Activated CD4-positive, alpha-beta T cell treated with anti-CD3 and anti-CD28 coated beads, Interleukin-2, amount 50 U/mL, for 1 hour (primary cell): ENCODE measurements at regions not wholly inside any gene's neighbourhood (a gene's known extent, or its start where the extent isn't known, plus 50 kb on each side); places are given as distances from the start of the nearest gene placed in this dataset.
"Not testable (repeated sequence)": the region's sequence is repeated elsewhere in the genome, so short reads cannot be mapped to it uniquely, and the experiment has no call there.

Source experiments
- DNase-seq: peaks from one replicate; pipeline ENCODE4 v3.0.0-alpha.2; 2020

DNA sequence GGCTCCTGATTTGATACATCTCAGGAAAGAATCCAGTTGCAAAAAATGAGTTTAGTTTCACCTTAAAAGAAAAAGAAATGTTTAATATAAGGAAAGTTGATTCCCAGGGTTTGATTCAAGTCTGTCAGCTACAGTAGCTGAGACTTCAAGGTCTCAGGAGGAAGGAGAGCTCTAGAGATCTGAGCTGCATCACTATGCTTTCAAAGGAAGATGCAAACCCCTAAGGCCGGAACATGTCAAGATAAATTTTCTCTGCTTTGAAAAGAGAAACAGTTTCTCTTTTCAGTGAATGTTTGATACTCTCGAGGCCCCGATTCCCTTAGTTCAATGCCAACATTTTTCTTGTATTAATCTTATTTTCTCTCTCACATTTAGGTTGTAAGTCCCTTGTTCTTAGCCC is 128.6 kb downstream of the RGPD3 start:
- no peak for DNase-seq

DNA sequence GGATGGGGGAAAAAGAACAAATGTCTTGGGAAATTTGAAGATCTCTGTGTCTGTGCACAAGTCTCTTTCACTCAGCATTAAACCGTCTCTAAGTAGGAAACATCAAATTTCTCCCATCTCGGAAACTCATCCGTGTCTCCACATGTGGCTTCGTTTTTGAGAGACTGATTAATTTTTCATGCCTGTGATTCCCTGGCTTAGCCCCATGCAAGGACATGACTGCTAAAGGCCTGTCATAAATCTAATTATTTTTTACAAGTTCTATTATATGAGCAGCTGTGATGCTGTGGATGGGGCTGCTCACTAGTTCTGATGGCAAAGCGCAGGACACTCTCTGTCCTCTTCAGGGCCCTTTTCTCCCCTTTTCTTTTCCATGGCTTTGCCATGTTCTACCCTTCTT is 129.1 kb downstream of the RGPD3 start:
- DNase-seq: no peak

DNA sequence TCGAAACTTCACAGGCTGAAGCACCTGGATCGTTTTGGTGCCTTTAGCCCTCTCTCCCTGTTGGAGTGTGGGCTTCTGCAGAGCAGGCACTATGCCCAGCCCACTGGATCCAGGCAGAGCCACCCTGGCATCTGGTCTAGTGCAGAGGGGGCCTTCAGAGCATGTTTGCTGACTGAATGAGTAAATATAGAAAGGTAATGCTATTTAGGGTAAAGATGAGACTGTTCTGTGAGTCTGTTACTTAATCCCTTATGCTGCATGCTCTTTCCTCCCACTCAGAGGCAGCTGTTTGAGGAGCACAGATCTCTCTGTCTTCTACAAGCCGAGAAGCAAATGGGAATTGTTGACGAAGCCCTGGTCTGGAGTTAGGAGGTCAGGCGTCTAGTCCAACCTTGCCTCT is 130.2 kb downstream of the RGPD3 start:
- DNase-seq: no peak

DNA sequence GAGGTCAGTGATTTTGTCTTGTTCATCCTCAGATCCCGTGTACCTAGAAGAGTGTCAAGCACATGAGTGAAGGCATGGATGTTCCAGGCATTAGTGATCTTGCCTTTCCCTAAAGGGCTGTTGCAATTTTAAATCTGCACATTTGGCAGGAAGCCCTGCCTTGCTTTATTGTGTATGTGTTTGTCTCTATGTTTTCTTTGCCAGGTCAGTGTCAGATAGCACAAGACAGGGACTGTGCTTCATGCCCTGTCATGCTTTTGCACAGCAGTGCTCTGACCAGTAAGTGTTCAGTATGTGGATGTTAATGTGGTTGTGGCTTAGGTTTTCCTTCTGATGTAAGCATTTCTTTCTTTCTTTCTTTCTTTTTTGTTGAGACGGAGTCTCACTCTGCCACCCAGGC is 131.5 kb downstream of the RGPD3 start:
- no peak for DNase-seq

DNA sequence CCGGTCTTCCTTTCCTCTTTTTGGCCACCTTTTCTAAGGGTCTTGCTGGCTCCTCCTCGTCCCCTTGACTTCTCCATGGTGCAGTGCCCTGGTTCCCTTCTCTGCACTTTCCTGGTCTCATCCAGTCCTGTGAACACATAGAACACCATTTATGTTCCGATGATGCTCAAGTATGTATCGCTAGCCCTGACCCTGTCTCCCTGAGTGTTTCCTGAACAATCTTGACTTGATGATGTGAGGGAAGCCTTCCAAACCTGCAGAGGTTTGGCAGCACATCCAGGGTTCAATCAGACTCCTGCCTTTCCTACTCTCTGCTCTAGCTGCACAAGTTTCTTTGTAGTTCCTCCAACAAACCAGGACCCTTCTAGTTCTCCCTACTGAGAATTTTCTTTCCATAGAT is 132.1 kb downstream of the RGPD3 start:
- DNase-seq: no peak

DNA sequence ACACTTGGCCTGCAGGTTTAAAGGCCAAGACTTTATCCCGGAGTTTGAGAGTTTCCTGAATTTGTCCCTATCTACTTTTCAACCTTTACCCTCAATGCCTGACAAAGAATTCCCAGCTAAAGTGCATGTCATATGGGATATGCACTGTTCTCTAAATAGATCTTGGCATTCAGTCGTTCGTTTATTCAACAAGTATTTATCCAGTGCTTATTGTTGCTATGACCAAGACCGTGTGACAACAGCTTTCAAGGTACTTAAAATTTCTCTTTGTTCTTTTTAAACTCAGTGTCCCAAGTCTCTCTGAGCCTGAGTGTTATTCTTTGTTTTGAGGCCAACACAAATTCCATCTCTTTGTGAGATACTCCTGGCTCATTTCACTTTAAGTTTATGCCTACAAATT is 133.4 kb downstream of the RGPD3 start:
- DNase-seq: no peak

DNA sequence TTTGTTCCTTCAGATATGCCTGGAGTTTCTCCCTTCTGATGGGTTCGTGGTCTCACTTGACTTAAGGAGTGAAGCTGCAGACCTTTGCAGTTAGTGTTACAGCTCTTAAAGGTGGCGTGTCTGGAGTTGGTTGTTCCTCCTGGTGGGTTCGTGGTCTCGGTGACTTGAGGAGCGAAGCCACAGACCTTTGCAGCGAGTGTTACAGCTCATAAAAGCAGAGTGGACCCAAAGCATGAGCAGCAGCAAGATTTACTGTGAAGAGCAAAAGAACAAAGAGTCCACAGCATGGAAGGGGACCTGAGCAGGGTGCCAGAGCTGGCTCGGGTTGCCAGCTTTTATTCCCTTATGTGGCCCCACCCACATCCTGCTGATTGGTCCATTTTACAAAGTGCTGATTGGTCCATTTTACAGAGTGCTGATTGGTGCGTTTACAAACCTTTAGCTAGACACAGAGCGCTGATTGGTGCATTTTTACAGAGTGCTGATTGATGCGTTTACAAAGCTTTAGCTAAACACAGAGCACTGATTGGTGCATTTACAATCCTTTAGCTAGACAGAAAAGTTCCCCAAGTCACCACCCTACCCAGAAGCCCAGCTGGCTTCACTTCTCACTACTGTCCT is 134.8 kb downstream of the RGPD3 start:
- DNase-seq: not testable (repeated sequence)

DNA sequence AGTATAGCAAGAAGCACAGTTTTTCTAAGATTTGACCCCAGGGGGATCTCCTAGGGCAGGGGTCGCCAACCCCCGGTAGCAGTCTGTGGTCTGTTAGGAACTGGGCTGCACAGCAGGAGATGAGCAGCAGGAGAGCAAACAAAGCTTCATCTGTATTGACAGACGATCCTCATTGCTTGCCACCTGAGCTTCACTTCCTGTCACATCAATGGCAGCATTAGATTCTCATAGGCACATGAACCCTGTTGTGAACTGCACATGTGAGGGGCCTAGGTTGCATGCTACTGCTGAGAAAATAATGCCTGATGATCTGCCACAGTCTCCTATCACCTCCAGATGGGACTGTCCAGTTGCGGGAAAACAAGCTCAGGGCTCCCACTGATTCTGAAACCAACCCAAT is 136.2 kb downstream of the RGPD3 start:
- no peak for DNase-seq

DNA sequence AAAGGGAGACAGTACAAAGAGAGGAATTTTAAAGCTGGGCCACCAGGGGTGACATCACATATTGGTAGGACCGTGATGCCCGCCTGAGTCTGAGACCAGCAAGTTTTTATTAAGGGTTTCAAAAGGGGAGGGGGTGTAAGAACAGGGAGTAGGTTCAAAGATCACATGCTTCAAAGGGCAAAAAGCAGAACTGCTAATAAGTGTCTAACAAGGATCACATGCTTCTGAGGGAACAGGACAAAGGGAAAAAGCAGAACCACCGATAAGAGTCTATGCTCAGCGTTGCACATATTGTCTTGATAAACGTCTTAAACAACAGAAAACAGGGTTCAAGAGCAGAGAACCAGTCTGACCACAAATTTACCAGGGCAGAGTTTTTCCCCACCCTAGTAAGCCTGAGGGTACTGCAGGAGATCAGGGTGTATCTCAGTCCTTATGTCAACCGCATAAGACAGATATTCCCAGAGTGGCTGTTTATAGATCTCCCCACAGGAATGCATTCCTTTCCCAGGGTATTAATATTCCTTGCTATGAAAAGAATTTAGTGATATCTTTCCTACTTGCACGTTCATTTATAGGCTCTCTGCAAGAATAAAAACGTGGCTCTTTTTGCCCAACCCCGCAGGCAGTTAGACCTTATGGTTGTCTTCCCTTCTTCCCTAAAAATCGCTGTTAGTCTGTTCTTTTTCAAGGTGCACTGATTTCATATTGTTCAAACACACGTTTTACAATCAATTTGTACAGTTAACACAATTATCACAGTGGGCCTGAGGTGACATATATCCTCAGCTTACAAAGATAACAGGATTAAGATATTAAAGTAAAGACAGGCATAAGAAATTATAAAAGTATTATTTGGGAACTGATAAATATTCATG is 136.5 kb upstream of the UXS1 start:
- DNase-seq: not testable (repeated sequence)

DNA sequence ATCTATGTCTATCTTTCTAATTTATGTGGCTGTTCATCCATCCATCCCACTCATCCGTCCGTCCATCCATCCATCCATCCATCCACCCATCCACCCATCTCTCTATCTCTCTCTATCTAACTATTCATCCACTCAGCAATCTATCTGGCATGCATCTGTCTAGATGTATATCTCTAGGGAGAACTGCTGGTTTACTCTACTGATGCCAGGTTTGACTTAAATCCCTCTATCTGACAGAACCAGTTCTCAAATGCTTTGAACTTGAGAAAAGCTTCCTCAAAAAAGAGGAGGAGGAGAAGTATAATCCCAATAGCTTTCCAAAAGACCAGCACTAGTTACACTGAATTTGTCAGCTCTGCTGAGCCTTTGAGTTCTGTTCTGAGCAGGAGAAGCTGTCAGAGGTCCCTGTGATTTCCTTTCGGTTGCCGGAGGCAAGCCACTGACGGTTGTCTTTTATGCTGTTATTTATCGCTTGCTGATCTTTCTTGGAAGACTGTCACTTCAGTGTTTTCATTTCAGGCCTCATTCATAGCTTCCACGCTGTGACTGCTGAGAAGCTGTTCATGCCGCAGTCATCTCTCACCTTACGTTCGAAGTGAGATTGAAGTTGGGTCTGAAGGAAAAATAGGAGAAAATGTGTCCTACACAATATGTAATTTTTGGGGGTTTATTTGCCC is 129.4 kb upstream of the UXS1 start:
- DNase-seq: no peak

DNA sequence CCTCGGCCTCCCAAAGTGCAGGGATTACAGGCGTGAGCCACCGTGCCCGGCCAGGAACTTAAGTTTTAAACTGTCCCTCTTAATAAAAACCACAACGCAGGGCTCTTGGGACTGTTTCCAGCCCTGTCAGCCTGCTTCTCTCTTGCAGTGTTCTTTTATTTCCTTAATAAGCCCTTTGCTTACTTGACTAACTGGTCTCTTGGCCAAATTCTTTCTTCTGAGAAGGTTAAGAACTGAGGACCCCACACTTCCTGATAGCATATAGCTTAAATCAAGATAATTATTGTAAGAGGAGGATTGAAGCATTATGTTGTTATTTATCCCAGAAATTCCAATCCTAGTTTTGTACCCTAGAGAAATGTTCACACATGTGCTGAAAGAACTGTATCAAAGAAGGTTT is 128.2 kb upstream of the UXS1 start:
- no peak for DNase-seq

DNA sequence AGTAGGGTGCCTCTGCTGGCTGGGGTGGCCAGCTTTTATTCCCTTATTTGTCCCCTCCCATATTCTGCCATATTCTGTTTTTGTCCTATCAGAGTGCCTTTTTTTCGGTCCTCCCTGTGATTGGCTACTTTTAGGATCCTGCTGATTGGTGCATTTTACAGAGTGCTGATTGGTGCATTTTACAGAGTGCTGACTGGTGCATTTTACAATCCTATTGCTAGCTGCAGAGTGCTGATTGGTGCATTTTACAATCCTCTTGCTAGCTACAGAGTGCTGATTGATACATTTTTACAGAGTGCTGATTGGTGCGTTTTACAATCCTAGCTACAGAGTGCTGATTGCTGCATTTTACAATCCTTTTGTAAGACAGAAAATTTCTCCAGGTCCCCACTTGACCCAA is 126.3 kb upstream of the UXS1 start:
- DNase-seq: not testable (repeated sequence)

DNA sequence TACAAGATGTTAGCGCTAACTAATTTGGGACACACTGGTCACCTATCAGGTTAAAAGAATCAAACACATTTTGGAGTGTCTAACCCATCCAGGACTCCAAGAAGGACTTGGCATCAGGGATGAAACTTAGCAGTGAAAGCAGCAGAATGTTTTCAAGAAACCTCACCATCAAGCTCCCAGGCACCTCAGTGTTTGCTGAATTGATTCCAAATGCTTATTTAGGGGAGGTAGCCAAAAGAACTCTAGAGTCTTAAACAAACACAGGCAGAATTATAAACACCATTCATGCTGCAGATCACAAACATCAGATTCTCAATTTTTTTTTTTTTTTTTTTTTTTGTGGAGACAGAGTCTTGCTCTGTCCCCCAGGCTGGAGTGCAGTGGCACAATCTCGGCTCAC is 122.8 kb upstream of the UXS1 start:
- no peak for DNase-seq

DNA sequence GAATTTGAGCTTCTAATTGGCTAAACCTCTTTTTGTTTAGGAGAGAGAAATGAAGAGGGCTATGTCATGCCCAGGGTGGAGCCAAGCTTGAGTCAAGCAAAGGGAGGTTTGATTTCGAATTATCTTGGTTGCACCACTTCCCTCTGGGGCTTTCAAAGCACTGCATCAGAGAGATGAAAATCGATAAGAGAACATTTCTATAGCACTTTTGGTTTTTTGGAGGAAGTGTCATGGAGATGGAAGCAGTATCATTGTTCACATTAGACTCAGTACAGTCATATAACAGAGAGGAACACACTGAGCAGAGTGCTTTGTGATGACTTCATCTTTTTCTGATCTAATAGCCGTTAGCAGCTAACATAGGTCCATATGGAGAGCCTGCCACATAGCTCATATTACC is 120.3 kb upstream of the UXS1 start:
- no peak for DNase-seq

DNA sequence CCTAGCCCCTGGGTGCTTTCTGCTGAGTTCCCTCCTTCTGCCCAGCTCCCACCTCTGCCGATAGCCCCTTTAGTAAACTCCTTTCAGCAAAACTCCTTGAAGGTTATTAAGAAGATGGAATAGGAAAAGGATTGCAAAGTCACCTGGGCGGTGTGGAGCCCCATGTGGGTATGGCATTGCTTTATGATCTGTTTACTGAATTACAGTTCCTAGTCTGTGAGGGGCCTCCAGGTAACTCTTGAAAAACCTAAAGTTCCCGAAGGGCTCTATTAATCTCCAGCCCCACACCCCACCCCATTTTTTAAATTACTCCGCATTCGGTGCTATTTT is 116.9 kb upstream of the UXS1 start:
- DNase-seq: no peak

DNA sequence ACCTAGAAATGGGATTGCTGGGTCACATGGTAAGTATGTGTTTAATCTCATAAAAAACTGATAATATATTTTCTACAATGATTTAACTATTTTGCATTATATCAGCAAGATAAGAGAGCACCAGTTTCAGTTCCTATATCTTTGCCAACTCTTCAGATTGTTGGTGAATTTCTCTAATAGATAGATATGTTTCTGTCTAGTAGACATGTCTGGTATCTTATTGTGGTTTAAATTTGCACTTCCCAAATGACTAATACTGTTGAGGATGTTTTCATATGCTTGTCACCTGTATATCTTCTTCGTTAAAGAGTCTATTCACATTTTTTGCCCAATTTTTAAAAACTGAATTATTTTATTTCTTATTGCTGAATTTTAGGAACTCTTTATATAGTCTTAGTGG is 113.8 kb upstream of the UXS1 start:
- no peak for DNase-seq

DNA sequence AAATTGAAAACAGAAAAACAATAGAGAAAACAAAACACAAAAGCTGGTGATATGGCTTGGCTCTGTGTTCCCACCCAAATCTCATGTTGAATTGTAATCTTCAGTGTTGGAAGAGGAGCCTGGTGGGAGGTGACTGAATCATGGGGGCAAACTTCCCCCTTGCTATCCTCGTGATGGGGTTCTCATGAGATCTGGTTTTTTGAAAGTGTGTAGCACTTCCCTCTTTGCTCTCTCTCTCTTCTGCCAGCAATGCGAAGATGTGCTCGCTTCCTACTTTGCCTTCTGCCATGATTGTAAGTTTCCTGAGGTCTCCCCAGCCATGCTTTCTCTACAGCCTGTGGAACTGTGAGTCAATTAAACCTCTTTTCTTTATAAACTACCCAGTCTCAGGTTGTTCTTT is 112.3 kb upstream of the UXS1 start:
- DNase-seq: no peak

DNA sequence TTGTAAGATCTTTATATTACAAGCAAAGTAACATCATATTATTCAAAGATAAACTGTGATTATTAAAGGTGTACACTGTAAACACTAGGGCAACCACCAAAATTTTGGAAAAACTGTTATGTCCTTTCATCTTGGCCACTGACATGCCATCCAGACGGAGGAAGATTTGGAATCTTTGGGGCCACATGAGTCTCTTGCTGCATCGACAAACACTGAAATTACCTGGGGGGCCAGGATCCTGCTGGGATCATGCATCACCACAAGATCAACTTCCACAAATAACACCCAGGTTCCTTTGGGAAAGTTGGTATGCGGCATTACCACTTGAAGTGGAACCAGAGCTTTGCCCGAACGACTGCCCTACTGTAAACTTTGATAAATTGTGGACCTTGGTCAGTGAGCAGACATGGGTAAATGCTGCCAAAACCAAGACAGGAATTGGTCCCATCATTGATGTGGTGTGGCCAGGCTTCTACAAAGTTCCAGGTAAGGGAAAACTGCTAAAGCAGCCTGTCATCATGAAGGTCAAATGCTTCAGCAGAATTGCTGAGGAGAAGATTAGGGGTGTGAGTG is 110.6 kb upstream of the UXS1 start:
- no peak for DNase-seq

DNA sequence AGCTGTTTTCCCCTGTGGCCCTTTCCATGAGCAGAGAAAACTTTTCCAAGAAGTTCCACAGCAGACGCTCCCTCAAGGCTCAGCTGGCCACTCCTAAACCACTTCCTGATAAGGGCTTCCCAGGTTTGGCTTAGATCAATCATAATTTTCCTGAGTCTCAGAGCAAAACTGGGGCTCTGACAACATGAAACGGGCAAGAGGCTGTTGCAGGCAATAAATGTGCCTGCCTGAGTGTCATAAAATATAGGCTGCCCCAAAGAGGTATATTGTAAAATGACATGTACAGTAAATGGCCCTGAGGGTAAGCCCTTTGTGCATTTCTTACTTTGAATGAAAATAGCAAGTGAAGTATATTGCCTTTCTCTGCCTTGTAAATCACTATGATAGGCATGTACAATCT is 105.6 kb upstream of the UXS1 start:
- DNase-seq: no peak

DNA sequence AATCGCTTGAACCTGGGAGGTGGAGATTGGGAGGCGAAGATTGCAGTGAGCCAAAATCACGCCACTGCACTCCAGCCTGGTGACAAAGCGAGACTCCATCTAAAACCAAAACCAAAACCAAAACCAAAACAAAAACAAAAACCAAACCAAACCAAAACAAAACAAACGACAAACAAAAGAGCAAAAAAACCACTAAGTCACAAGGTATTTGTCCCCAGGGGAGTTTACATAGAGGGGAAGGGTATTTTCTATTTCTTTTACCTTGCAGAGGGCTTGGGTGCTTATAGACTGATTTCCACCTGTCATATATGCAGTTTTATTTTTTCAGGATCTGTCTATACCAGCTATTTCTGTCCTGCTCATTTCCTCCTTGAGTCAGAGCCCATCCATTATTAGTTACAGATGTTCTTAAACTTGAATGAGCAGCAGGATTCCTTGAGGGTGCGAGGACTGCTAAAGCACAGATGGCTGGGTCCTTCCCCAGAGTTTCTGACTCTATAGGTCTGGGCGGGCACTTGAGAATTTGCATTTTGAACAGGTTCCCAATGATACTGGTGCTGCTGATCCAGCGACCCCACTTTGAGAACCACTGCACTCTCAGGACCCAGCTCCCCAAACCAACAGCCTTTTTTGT is 102.2 kb upstream of the UXS1 start:
- no peak for DNase-seq

DNA sequence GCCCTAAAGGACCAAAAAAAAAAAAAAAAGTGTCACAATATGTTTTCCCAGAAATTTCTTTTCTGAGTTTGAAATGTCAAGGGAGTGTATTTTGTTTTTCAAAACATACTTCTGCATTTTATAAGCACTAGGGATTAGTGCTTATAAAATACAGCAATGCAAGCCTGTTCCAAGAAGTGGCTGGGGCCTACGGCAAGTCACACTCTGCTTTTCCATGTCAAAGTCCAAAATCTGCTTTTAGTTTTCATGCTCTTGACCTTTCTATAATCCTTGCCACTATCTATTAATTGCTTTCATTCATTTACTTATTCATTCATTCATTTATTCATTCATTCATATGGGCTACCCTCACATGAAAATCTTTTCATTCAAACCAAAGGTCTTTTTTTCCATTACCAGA is 100.1 kb upstream of the UXS1 start:
- no peak for DNase-seq

DNA sequence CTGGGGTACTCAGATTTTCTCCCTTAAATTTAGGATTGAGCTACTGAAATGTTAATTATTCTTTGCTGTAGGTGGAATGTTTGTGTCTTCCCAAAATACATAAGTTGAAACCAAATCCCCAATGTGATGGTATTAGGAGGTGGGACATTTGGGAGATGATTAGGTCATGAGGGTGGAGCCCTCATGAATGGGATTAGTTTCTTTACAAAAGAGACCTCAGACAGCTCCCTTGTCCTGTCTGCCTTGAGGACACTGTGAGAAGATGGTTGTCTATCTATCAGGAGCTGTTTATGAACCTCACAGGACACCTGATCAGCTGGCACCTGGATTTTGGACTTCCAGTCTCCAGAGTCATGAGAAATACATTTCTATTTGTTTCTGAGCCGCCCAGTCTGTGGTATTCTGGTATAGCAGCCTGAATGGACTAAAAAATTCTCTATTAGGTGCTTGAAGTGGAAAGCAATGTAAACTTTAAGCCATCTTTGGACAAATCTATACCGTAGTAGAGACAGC is 99.2 kb upstream of the UXS1 start:
- no peak for DNase-seq

DNA sequence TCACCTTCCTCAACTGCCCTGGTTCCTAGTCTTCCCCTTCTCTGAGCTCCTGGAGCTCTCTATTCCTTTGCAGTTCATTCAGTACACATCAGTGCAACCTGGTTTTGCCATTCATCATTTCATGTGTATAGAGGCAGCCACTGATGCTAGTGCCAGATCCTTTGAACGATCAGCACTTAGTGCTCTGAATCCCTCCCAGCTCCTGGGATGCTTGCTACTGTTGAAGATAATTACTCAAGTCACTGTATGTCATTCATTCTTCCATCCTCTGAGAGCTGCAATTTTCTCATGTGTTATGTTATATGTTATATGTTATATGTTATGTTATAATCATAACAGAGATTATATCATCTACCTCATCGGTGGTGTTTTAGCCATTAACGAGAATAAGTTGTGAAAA is 98.5 kb upstream of the UXS1 start:
- DNase-seq: no peak
